Astrocyte (in vitro differentiated cells and primary cell): ENCODE measurements at regions not wholly inside any gene's neighbourhood (a gene's known extent, or its start where the extent isn't known, plus 50 kb on each side); places are given as distances from the start of the nearest gene placed in this dataset.

ENCODE experiments used
- DNase-seq: peaks from one replicate; pipeline ENCODE4 v3.0.0-alpha.2; 2010; ENCODE audit warnings: low read depth
- FAIRE-seq: peaks from 2 replicates; lab custom pipeline; 2011; peaks lifted over from hg19 to GRCh38; lab: Jason Lieb, UNC
- H2AFZ ChIP-seq: 2 replicates; pipeline ENCODE4 v1.6.0; 2012; ENCODE audit warnings: low read depth, low read length, inconsistent platforms
- H3K27ac ChIP-seq: 2 replicates; pipeline ENCODE4 v1.5.1; 2011; ENCODE audit warnings: low read depth, low read length, inconsistent platforms
- H3K27me3 ChIP-seq: 2 replicates; pipeline ENCODE4 v1.6.0; 2011; ENCODE audit warnings: low read length, inconsistent platforms; ENCODE audit not compliant: insufficient read depth
- H3K36me3 ChIP-seq: 2 replicates; pipeline ENCODE4 v1.5.1; 2011; ENCODE audit warnings: low read length, inconsistent platforms; ENCODE audit not compliant: insufficient read depth
- H3K4me1 ChIP-seq: 2 replicates; pipeline ENCODE4 v1.5.1; 2011; ENCODE audit warnings: low read length, inconsistent platforms; ENCODE audit not compliant: insufficient read depth
- H3K4me2 ChIP-seq: 2 replicates; pipeline ENCODE4 v1.6.0; 2012; ENCODE audit warnings: low read length, inconsistent platforms
- H3K4me3 ChIP-seq: 2 replicates; pipeline ENCODE4 v1.5.1; 2011; ENCODE audit warnings: low read depth, mild to moderate bottlenecking, low read length, inconsistent platforms; ENCODE audit not compliant: insufficient read depth
- H3K79me2 ChIP-seq: 2 replicates; pipeline ENCODE4 v1.6.0; 2012; ENCODE audit warnings: mild to moderate bottlenecking, low read length, inconsistent platforms; ENCODE audit not compliant: insufficient read depth
- H3K9ac ChIP-seq: 2 replicates; pipeline ENCODE4 v1.6.0; 2012; ENCODE audit warnings: mild to moderate bottlenecking, low read length, inconsistent platforms
- H3K9me3 ChIP-seq: 2 replicates; pipeline ENCODE4 v1.5.1; 2012; ENCODE audit warnings: low read depth, mild to moderate bottlenecking, low read length, inconsistent platforms; ENCODE audit not compliant: insufficient read depth
- H4K20me1 ChIP-seq: 2 replicates; pipeline ENCODE4 v1.6.0; 2012; ENCODE audit warnings: low read length, inconsistent platforms; ENCODE audit not compliant: insufficient read depth
- H3K27ac Mint-ChIP-seq: one replicate; pipeline ENCODE4 v1.8.0; 2021; ENCODE audit warnings: mild to moderate bottlenecking, mixed read lengths; ENCODE audit not compliant: unreplicated experiment
- H3K27me3 Mint-ChIP-seq: one replicate; pipeline ENCODE4 v1.8.0; 2021; ENCODE audit warnings: low read depth, mixed read lengths; ENCODE audit not compliant: unreplicated experiment
- H3K36me3 Mint-ChIP-seq: one replicate; pipeline ENCODE4 v1.8.0; 2021; ENCODE audit warnings: low read depth, mixed read lengths; ENCODE audit not compliant: unreplicated experiment
- H3K4me1 Mint-ChIP-seq: one replicate; pipeline ENCODE4 v1.8.0; 2021; ENCODE audit warnings: low read depth, mixed read lengths; ENCODE audit not compliant: unreplicated experiment
- H3K4me3 Mint-ChIP-seq: one replicate; pipeline ENCODE4 v1.8.0; 2021; ENCODE audit warnings: mild to moderate bottlenecking, moderate library complexity, mixed read lengths; ENCODE audit not compliant: unreplicated experiment
- H3K9me3 Mint-ChIP-seq: one replicate; pipeline ENCODE4 v1.8.0; 2021; ENCODE audit warnings: mild to moderate bottlenecking, mixed read lengths; ENCODE audit not compliant: unreplicated experiment
- EZH2 ChIP-seq: IDR thresholded peaks from 2 replicates; pipeline ENCODE4 v1.6.1; 2012; ENCODE audit warnings: mild to moderate bottlenecking, low read length, inconsistent platforms; ENCODE audit not compliant: insufficient read depth
- TF ChIP-seq, protein P1 (sequence below): IDR thresholded peaks from 2 replicates; pipeline ENCODE4 v1.5.1; 2011; ENCODE audit warnings: low read depth, mild to moderate bottlenecking, inconsistent platforms, low read length, moderate library complexity; ENCODE audit not compliant: insufficient read depth

DNA sequence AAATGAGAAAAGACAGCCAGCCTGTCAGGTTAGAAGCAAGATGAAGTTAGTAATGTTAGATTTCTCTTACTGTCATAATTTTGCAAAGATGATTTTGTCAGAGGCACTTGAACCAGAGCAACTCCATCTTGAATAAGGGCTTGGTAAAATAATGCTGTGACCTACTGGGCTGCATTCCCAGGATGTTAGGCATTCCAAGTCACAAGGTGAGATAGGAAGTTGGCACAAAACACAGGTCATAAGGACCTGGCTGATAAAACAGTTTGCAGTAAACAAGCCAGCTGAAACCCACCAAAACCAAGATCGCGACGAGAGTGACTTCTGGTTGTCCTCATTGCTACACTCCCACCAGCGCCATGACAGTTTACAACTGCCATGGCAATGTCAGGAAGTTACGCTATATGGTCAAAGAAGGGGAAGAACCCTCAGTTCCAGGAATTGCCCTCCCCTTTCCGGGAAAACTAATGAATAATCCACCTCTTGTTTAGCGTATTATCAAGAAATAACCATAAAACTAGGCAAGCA is 1313.5 kb upstream of the TMEM132C start:
- Histone ChIP-seq H3K4me1 (no peaks in the 10 kb centered on the region), H3K27me3 (no peaks in the 10 kb centered on the region), H3K4me2 (no peak overlapping the region), H3K27ac (no peak overlapping the region), H3K79me2 (no peaks in the 10 kb centered on the region), H3K4me3 (no peak overlapping the region), H3K36me3 (no peaks in the 10 kb centered on the region), H2AFZ (no peak overlapping the region), H4K20me1 (no peaks in the 10 kb centered on the region), H3K9ac (no peak overlapping the region), H3K9me3 (no peaks in the 10 kb centered on the region)
- Mint-ChIP-seq H3K4me1 (no peaks in the 10 kb centered on the region), H3K36me3 (no peaks in the 10 kb centered on the region), H3K9me3 (peaks cover 2% of the 10 kb centered on the region), H3K4me3 (no peak overlapping the region), H3K27ac (no peak overlapping the region), H3K27me3 (no peaks in the 10 kb centered on the region)
- no peak for DNase-seq
- TF ChIP-seq, protein P1, sequence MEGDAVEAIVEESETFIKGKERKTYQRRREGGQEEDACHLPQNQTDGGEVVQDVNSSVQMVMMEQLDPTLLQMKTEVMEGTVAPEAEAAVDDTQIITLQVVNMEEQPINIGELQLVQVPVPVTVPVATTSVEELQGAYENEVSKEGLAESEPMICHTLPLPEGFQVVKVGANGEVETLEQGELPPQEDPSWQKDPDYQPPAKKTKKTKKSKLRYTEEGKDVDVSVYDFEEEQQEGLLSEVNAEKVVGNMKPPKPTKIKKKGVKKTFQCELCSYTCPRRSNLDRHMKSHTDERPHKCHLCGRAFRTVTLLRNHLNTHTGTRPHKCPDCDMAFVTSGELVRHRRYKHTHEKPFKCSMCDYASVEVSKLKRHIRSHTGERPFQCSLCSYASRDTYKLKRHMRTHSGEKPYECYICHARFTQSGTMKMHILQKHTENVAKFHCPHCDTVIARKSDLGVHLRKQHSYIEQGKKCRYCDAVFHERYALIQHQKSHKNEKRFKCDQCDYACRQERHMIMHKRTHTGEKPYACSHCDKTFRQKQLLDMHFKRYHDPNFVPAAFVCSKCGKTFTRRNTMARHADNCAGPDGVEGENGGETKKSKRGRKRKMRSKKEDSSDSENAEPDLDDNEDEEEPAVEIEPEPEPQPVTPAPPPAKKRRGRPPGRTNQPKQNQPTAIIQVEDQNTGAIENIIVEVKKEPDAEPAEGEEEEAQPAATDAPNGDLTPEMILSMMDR, result no peak
- no peak for TF ChIP-seq EZH2
- no peak for FAIRE-seq

DNA sequence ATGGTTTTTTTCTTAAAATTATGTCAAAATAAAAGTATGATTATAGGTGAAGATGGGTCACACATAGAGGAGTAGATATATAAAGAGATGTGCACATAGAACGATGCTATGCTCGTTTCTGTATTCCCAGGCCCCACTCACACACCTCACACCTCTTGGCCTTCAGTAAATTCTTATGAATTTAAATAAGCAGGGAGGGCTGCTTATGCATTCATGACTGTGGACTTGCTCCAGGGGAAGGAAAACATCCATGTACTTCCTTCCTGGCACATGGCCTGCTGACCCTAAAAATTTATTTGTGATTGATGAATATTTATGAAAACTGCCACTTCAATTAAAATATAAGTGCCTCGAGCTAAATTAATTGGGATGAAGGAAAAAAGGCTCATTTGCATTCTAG is 1306.7 kb upstream of the TMEM132C start:
- Histone ChIP-seq H3K27me3 (no peaks in the 10 kb centered on the region), H4K20me1 (no peaks in the 10 kb centered on the region), H3K4me1 (no peaks in the 10 kb centered on the region), H3K4me2 (no peak overlapping the region), H3K27ac (no peak overlapping the region), H3K9ac (no peak overlapping the region), H3K36me3 (no peaks in the 10 kb centered on the region), H2AFZ (no peak overlapping the region), H3K4me3 (no peak overlapping the region), H3K79me2 (no peaks in the 10 kb centered on the region), H3K9me3 (no peaks in the 10 kb centered on the region)
- H3K36me3 Mint-ChIP-seq, result no peaks in the 10 kb centered on the region
- DNase-seq, result no peak
- FAIRE-seq, result no peak
- H3K27me3 Mint-ChIP-seq, result no peaks in the 10 kb centered on the region
- H3K9me3 Mint-ChIP-seq, result peaks cover 4% of the 10 kb centered on the region
- no peak overlapping the region for H3K4me3 Mint-ChIP-seq
- no peak overlapping the region for H3K27ac Mint-ChIP-seq
- TF ChIP-seq EZH2, result no peak
- TF ChIP-seq, protein P1, result no peak
- no peaks in the 10 kb centered on the region for H3K4me1 Mint-ChIP-seq

- Mint-ChIP-seq H3K9me3 (peaks cover 4% of the 10 kb centered on the region), H3K4me3 (no peak overlapping the region), H3K36me3 (no peaks in the 10 kb centered on the region), H3K4me1 (no peaks in the 10 kb centered on the region), H3K27ac (no peak overlapping the region), H3K27me3 (no peaks in the 10 kb centered on the region)
- H3K27me3 ChIP-seq, result no peaks in the 10 kb centered on the region
- TF ChIP-seq, protein P1, result no peak
- TF ChIP-seq EZH2, result no peak
- H3K9me3 ChIP-seq, result no peaks in the 10 kb centered on the region
- DNase-seq (no peak), FAIRE-seq (no peak)
- H3K36me3 ChIP-seq, result no peaks in the 10 kb centered on the region
- no peaks in the 10 kb centered on the region for H3K4me1 ChIP-seq
- no peak overlapping the region for H3K9ac ChIP-seq
- no peak overlapping the region for H3K27ac ChIP-seq
- no peak overlapping the region for H2AFZ ChIP-seq
- H4K20me1 ChIP-seq, result no peaks in the 10 kb centered on the region
- no peak overlapping the region for H3K4me3 ChIP-seq
- no peak overlapping the region for H3K4me2 ChIP-seq
- H3K79me2 ChIP-seq, result no peaks in the 10 kb centered on the region
Observed at GRCh38 chr12:126960709-126961108, 1306.3 kb upstream of the TMEM132C start.
